ENCODE measurements at regions not wholly inside any gene's neighbourhood (a gene's known extent, or its start where the extent isn't known, plus 50 kb on each side); places are given as distances from the start of the nearest gene placed in this dataset.
"Not testable (repeated sequence)": the region's sequence is repeated elsewhere in the genome, so short reads cannot be mapped to it uniquely, and the experiment has no call there.

- no peaks in the 10 kb centered on the region for H3K4me1 Mint-ChIP-seq (ENCODE audit: low read depth)
- CTCF ChIA-PET, result no interaction called here
- H3K27ac Mint-ChIP-seq, result no peak overlapping the region
- POLR2A ChIA-PET, result no interaction called here
- H3K36me3 Mint-ChIP-seq (ENCODE audit: low read depth), result peaks cover 2% of the 10 kb centered on the region
- intact Hi-C loops (cut with micrococcal nuclease), result no loop called here
- TF ChIP-seq, protein P1, sequence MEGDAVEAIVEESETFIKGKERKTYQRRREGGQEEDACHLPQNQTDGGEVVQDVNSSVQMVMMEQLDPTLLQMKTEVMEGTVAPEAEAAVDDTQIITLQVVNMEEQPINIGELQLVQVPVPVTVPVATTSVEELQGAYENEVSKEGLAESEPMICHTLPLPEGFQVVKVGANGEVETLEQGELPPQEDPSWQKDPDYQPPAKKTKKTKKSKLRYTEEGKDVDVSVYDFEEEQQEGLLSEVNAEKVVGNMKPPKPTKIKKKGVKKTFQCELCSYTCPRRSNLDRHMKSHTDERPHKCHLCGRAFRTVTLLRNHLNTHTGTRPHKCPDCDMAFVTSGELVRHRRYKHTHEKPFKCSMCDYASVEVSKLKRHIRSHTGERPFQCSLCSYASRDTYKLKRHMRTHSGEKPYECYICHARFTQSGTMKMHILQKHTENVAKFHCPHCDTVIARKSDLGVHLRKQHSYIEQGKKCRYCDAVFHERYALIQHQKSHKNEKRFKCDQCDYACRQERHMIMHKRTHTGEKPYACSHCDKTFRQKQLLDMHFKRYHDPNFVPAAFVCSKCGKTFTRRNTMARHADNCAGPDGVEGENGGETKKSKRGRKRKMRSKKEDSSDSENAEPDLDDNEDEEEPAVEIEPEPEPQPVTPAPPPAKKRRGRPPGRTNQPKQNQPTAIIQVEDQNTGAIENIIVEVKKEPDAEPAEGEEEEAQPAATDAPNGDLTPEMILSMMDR (IDR thresholded peaks at IDR 0.05), result no peak
- no peak for DNase-seq
- H3K27me3 Mint-ChIP-seq, result no peaks in the 10 kb centered on the region
- H3K9me3 Mint-ChIP-seq, result peaks cover 27% of the 10 kb centered on the region
- H3K4me3 Mint-ChIP-seq, result no peak overlapping the region
- no peak for ATAC-seq
Observed at GRCh38 chr7:153217032-153217431, 457.5 kb downstream of the ACTR3B start.

- Mint-ChIP-seq H3K36me3 (ENCODE audit: low read depth) (peaks cover 2% of the 10 kb centered on the region), H3K27me3 (no peaks in the 10 kb centered on the region), H3K9me3 (peaks cover 21% of the 10 kb centered on the region), H3K27ac (no peak overlapping the region), H3K4me1 (ENCODE audit: low read depth) (no peaks in the 10 kb centered on the region), H3K4me3 (no peak overlapping the region)
- no peak for ATAC-seq
- intact Hi-C loops (cut with micrococcal nuclease), result no loop called here
- TF ChIP-seq, protein P1 (IDR thresholded peaks at IDR 0.05), result no peak
- DNase-seq, result no peak
- ChIA-PET POLR2A (no interaction called here), CTCF (no interaction called here)
Observed at GRCh38 chr7:153224890-153225289, 465.3 kb downstream of the ACTR3B start.

DNA sequence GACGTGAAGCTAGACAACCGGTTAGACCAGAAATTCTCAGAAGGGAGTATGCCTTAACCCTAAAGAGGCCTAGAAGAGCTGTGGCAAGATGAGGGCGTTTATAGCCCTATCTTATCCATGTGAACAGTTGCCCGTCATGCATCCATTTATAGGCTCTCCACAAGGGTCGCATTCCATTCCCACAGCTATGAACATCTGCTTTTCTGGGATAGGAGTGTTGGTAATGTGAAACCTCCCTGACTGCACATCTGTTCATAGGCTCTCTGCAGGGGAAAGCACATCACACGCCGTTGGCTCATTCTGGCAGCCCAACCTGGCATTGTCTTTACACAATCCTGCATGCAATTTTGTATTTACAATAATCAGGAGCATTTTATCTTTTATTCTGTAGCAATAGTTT lies 485.6 kb downstream of the ACTR3B start:
- H3K27ac Mint-ChIP-seq; H3K9me3 Mint-ChIP-seq; CTCF ChIA-PET; ATAC-seq; DNase-seq; H3K4me1 Mint-ChIP-seq (ENCODE audit: low read depth); POLR2A ChIA-PET; H3K4me3 Mint-ChIP-seq; intact Hi-C loops (cut with micrococcal nuclease); H3K27me3 Mint-ChIP-seq; H3K36me3 Mint-ChIP-seq (ENCODE audit: low read depth): not testable (repeated sequence)

DNA sequence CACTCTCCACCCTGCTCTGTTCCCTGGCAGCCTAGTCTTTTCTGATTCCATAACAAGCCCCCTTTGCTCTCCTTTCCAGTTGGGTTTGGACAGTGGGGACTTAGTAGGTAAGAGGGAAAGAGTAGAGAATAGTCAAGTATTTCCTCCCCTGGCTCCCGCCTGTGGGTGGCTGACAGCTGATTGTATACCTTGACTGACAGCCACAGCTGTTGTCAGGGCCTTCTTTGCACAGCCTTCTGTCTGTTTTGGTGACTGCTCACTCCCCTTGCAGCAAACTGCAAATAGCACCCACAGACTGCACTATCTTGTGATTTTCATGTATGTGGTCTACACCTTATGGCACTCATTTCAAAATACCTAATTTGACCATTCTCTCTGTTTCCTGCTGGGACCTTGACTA lies 486.3 kb downstream of the ACTR3B start:
- DNase-seq (no peak), ATAC-seq (no peak)
- H3K9me3 Mint-ChIP-seq, result peaks cover 3% of the 10 kb centered on the region
- H3K4me3 Mint-ChIP-seq, result no peak overlapping the region
- no peaks in the 10 kb centered on the region for H3K4me1 Mint-ChIP-seq (ENCODE audit: low read depth)
- no peak overlapping the region for H3K27ac Mint-ChIP-seq
- no peaks in the 10 kb centered on the region for H3K36me3 Mint-ChIP-seq (ENCODE audit: low read depth)
- H3K27me3 Mint-ChIP-seq, result no peaks in the 10 kb centered on the region
- intact Hi-C loops (cut with micrococcal nuclease), result no loop called here
- TF ChIP-seq, protein P1 (IDR thresholded peaks at IDR 0.05), result no peak
- ChIA-PET POLR2A (no interaction called here), CTCF (no interaction called here)

DNA sequence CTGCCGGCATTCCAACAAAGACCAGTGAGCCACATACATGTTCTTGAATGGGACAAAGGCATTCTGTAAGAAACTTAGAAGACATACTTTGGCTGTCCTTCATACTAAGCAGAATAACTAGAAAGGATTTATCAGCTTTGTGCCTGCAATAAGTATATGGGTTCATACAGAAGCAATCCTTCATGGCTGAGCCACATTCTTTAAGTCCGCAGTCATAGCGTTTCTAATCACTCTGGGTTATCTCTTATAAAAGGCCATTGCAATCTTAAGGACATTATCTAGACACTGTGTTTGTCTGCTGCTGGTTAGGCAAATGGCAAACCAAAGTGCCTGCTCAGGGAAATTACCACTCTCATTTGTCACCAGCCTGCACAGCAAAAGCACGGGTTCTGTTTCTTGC lies 488.4 kb downstream of the ACTR3B start:
- Mint-ChIP-seq H3K9me3 (peaks cover 5% of the 10 kb centered on the region), H3K4me1 (ENCODE audit: low read depth) (no peaks in the 10 kb centered on the region), H3K27ac (no peak overlapping the region), H3K36me3 (ENCODE audit: low read depth) (no peaks in the 10 kb centered on the region), H3K27me3 (no peaks in the 10 kb centered on the region), H3K4me3 (no peak overlapping the region)
- intact Hi-C loops (cut with micrococcal nuclease), result no loop called here
- ATAC-seq (no peak), DNase-seq (no peak)
- ChIA-PET CTCF (no interaction called here), POLR2A (no interaction called here)
- TF ChIP-seq, protein P1 (IDR thresholded peaks at IDR 0.05), result no peak

GRCh38 chr7:153258686-153259085 lies 499.1 kb downstream of the ACTR3B start:
- intact Hi-C loops (cut with micrococcal nuclease), result no loop called here
- Mint-ChIP-seq H3K36me3 (ENCODE audit: low read depth) (no peaks in the 10 kb centered on the region), H3K27ac (no peak overlapping the region), H3K4me3 (no peak overlapping the region), H3K27me3 (no peaks in the 10 kb centered on the region), H3K9me3 (no peaks in the 10 kb centered on the region), H3K4me1 (ENCODE audit: low read depth) (no peaks in the 10 kb centered on the region)
- ChIA-PET CTCF (no interaction called here), POLR2A (no interaction called here)
- ATAC-seq (no peak), DNase-seq (no peak)
- TF ChIP-seq, protein P1 (IDR thresholded peaks at IDR 0.05), result no peak

All from activated CD8-positive, alpha-beta T cell treated with anti-CD3 and anti-CD28 coated beads for 36 hours (primary cell).